Left colon (tissue), 2 donors: ENCODE measurements at regions not wholly inside any gene's neighbourhood (a gene's known extent, or its start where the extent isn't known, plus 50 kb on each side); places are given as distances from the start of the nearest gene placed in this dataset.
A peak's percentile ranks its signal among the peaks of the same experiment; 100 is the strongest.

Experiments used
- ATAC-seq: fragments of 200-7000 bp; cut with Tn5 transposase; one replicate; pipeline ENCODE4 v1.9.1; 2020; ENCODE audit warnings: mild to moderate bottlenecking, moderate library complexity
- DNase-seq, 2 donors: peaks; one replicate each; pipeline ENCODE4 v3.0.0-alpha.2; 2020
- intact Hi-C, 2 donors: fragments of 100-400 bp; cut with DNase I in 1 of 2; cut with micrococcal nuclease in 1 of 2; formaldehyde crosslinking; loops; one replicate each; pipeline versions ENCODE4 v1.11.2 to v1.14.0; 2022; cut with DNase I, micrococcal nuclease
- donor health status: DM: no; HTN: no; CAD: no.
- donor health status: DM: yes; HTN: yes; CAD: no.

DNA sequence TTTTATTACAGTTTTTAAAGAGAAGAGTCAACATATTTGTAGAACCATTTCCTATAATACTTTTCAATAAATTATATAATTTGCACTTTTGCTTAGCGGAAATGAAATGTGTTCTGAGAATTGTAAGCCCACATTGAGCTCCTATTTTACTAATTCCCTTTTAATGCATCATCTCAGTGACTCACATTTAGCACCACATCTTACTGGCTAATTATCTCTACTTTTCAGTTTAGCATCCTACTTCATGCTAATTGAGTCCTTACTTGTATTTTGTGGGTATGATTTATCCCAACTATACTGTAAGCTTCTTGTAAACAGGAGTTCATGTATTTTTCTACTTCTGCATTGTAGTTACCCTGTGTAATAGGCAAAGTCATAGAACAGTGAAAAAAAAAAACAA is 67.5 kb downstream of the TMX1 start:
- DNase-seq (no peak), ATAC-seq (no peak)
- intact Hi-C loops: no loop called here

DNA sequence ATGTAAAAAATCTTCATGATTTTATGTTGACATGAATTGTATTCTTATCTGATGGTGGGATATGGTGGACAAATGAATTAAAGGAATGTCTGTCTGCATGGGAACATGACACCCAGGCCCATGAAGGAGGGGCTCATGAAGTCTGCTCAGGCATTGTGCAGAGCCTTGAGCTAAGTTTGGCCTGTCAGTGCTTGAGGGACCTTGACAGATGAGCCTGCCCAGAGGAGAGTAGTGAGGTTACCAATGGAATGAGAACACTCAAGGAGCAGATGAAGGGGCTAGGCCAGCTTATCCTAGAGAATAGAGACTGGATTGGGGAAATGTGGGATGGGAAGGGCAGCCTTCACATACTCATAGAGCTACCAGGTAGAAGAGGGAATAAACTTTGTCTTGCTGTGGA is 68.8 kb downstream of the TMX1 start:
- ATAC-seq: no peak
- no peak for DNase-seq
- intact Hi-C loops: no loop called here

GRCh38 chr14:51310505-51310944 is 70.5 kb downstream of the TMX1 start:
- no peak for DNase-seq
- no peak for ATAC-seq
- intact Hi-C loops: no loop called here

DNA sequence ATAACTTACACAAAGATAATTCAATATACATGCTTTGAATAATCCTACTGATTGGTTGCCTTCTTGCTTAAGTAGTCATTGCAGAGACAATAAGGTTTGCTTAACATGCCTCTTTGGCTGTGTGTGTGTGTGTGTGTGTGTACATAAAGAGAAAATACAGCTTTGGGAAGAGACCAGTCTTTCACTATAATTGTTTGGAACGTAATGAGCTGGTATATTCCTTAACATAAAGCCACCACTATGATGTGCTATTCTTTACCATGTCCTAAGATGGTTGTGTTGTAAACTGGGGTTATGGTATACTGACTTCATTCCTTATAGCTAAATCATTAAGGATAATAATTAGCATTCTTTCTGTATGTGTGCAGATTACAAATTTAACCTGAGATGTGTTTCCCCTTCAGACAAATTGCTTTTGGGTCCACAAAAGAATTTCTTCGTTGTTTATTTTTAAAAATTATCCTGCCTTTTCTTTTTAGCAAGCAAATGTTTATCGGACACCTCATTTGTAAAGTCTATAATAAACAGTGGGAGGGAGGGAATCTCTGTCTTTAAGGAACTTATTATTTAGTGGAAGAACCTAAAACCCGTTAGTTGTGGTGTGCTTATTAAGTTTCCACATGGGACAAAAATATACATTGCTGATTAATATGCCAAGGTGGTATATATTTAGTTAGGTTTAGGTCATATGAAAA is 74.4 kb downstream of the TMX1 start:
- intact Hi-C loops: no loop called here
- ATAC-seq: no peak
- no peak for DNase-seq

GRCh38 chr14:51317373-51317772 is 77.3 kb downstream of the TMX1 start:
- DNase-seq (no peak), ATAC-seq (no peak)
- intact Hi-C loops: no loop called here

DNA sequence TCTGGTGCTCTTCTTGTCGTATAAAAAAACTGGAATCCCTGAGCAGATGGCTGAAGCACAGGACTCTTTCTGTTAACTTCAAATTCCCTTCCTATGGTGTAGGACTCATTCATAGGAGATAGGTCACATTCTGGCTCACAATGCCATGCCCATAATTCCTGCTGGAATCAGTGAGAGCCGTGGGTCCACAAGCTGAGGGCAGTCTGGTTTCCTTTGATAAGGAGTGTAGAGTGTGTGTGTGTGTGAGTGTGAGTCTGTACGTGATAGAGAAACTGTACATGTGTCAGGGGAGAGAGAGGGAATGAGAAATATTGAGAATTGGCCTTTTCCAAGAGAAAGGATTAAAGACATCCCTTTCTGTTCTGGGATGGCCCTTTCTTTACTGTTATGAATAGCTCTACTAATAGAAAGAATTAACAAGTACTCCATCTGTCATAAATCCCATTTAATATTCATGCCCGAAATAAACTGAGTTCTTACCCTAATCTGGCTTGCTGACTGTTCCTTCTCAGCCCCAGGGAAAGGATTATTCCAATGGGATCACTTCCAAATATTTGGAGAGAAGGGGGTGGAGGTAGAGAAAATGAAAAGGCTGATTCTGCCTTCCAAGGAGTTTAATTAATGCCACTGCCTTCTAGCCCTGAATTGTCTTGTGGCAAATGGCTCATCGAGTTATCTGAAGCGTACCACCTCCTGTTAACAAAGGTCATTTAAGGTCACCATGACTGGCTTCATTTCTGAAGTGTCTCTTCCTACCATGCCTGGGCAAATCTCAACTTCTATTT is 79.0 kb downstream of the TMX1 start:
- DNase-seq (no peak), ATAC-seq (no peak)
- intact Hi-C loops: no loop called here

DNA sequence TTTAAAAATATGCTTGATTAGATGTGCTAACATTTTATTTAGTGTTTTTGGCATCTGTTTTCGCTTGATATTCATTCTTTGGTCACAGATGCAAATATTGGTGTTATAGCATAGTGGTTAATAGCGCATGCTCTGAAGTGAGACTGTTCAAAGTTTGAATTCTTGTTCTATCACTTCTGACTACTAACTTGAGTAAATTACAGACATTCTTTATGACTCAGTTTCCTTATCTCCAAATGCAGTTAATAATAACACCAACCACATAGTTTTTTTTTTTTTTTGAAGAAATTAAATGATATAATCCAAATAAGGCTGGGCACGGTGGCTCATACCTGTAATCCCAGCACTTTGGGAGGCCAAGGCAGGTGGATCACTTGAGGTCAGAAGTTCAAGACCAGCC is 81.0 kb downstream of the TMX1 start:
- DNase-seq: no peak
- intact Hi-C loops: no loop called here
- no peak for ATAC-seq

- DNase-seq (no peak), ATAC-seq (no peak)
- intact Hi-C loops: no loop called here
Observed at GRCh38 chr14:51323492-51323891, 83.4 kb downstream of the TMX1 start.

- DNase-seq (no peak), ATAC-seq (no peak)
- intact Hi-C loops: no loop called here
Observed at GRCh38 chr14:51327376-51327775, 87.3 kb downstream of the TMX1 start.

- intact Hi-C loops: no loop called here
- ATAC-seq (no peak), DNase-seq (no peak)
Observed at GRCh38 chr14:51328064-51328771, 88.2 kb downstream of the TMX1 start.

GRCh38 chr14:51328772-51329353 is 88.8 kb downstream of the TMX1 start:
- DNase-seq (no peak), ATAC-seq (no peak)
- intact Hi-C loops: no loop called here

DNA sequence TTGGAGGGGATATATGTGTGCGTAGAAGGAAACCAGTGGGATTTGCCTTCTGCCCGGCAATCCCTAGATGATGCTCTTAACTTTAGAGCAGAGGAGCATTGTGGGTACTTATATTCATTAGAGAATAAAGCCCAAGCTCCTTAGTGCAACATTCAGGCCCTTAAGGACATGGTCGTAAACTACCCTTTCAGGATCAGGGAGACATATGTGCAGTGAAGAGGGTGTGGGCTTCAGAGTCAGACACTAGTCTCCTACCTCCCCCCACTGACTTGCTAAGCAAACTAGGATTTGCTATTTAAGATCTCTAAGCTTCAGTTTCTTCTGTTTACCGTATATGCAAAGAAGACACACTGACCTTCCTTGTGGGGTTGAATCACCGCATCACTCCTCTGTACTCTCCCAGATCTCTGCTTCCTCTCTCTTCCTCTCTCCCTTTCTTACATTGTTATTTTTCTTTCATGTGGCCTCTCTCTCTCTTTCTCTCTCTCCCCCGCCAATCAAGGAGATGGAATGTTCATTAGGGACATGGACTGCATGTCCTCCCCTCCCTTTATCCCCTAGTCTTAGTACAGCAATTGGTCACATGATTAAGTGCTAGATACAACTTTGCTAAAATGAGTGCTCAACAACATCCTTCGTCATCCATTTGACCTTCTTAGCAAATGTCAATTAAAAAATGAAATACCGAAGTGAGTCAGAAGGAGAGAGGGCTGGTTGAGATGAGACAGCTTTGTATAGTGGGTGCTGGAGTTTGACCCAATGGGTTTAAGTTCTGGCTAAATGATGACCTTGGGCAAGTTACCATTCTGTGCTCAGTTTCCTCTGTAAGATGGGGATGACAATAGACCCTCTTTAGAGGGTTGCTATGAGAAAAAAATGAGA is 91.7 kb downstream of the TMX1 start:
- DNase-seq (no peak), ATAC-seq (no peak)
- intact Hi-C loops: no loop called here

DNA sequence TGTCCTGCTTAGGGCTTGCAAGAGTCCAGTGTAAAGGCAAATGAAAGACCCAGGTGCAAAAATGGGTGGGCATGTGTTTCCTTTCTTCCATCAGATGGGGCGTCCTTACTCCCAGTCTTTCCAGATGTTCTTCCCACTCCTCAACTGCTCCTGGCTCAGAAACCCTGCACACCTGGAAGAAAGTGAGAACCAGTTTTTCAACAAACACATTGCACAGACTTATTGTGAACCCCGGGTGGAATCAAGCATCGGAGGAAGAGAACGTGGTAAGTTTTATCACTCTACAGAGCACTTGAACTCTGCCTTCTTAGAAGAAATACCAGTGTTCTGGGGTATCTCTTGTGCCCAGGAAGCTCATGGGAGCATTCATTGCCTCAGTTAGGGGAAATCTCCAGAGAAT is 93.3 kb downstream of the TMX1 start:
- DNase-seq (no peak), ATAC-seq (no peak)
- intact Hi-C loops: no loop called here

DNA sequence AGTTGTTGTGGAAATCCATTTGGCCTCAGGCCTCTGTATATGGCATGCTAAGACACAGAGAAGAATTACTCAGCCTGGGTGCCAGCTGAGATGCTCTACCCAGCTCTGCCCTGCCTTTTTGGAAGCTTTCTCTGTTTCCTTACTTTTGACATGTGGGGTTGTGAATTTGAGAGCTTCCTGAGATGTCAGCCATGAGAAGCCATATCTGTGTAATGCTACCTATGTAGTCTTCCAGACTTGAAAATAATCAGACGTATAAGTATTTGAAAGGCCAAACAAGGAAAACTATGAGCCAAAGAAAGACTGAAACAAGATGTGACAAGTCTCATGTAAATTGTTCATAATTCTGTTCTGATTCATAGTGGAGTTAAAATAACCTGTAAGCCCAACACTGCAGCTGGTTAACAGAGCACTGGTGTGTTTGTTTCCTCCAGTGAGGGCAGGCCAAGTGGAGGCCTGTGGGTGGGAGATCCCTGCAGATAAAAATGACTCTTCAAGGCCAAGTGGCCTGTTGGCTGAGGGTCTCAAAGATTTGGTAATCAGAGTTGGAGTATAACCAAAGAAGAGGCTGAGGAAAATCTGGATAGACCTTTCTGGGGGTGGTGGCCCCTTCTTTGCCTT is 94.0 kb downstream of the TMX1 start:
- DNase-seq (no peak), ATAC-seq (no peak)
- intact Hi-C loops: no loop called here

DNA sequence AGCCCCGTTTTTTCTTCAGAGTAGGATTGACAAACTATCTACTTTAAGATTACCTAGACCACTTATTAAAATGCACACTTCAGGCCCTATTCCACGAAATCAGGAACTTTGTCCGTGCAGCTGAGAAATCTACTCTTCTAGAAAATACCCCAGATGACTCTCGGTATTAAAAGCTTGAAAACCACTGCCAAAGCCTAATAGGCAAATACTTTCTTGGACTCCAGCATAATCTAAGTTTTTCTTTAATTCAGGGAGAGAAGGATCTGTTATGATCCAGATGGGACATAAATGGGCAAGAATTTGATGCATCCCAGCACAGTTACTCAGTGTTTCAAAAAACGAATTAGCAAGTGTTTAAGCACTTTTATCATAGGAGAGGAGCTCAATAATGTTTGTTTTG is 94.5 kb downstream of the TMX1 start:
- DNase-seq (no peak), ATAC-seq (no peak)
- intact Hi-C loops: no loop called here

GRCh38 chr14:51335531-51335930 is 95.5 kb downstream of the TMX1 start:
- intact Hi-C loops: no loop called here
- ATAC-seq (no peak), DNase-seq (peak; percentile 18 to 47)

GRCh38 chr14:51335961-51336723 is 96.1 kb downstream of the TMX1 start:
- ATAC-seq: no peak

GRCh38 chr14:51336734-51337133 is 96.7 kb downstream of the TMX1 start:
- intact Hi-C loops: no loop called here
- DNase-seq: no peak
- no peak for ATAC-seq

More at GRCh38 chr14:51335961-51336723, 96.1 kb downstream of the TMX1 start:
- intact Hi-C loops: no loop called here
- no peak for DNase-seq
